COR-L47 (cell line): ENCODE measurements at regions not wholly inside any gene's neighbourhood (a gene's known extent, or its start where the extent isn't known, plus 50 kb on each side); places are given as distances from the start of the nearest gene placed in this dataset.

Experiments
- DNase-seq: peaks from one replicate; lab custom pipeline; 2025; lab: John Stamatoyannopoulos, UW

DNA sequence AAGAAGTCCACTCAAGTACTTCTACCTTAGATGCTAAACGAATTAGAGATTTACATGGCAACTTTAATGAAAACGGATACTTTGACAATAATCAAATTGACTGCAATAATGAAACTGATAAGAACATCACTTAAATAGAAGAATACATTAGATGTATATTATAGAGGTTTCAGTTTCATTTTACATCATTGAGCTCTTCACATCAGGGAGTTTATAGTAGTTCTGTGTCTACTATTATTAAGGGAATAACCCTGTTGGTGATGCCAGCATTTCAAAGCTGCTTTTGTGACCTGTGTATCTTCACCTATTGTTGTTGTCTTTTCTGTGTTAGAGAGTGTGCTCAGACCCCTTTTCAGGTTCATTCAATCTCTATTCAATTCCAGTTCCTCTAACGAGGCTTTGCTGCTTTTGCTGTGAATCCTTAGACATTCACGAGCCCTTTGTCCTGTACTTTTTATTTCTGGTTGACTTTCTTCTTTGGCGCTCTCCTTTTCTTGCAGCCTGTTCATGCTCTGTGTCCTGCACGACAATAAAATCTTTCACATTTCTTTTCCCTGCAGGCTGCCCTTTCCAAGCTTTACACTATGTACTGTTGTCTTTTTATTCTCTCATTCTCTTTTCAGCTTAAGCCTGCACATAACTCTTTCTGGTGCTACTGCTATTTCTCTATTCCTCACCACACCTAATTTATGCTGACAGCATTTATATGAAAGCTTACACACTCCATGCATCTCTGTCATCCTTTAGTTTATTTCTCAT, 232.1 kb downstream of the CPE start:
- DNase-seq, result no peak

DNA sequence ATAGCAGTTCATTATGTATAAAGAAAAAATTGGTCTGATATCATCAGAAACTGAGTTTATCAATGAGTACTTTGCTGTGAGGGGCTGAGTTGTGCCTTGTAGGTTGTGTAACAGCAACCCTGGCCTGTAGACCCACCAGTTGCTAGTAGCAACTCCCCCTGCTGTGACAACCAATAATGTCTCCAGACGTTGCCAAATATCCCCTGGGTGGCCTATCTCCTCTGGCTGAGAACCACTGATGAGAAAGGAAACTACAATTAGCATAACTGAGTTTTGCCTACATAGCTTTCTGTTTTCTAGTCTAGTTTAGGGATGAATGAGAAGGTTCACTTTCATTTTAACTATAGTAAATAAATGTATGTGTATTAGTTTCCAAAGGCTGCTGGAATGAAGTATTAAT, 234.1 kb downstream of the CPE start:
- peak; percentile 74 for DNase-seq

GRCh38 chr4:165613581-165613980, 234.8 kb downstream of the CPE start:
- no peak for DNase-seq

GRCh38 chr4:165620913-165621312, 242.1 kb downstream of the CPE start:
- DNase-seq, result no peak

- DNase-seq, result no peak
These were observed 243.2 kb downstream of the CPE start for GRCh38 chr4:165621983-165622382.

DNA sequence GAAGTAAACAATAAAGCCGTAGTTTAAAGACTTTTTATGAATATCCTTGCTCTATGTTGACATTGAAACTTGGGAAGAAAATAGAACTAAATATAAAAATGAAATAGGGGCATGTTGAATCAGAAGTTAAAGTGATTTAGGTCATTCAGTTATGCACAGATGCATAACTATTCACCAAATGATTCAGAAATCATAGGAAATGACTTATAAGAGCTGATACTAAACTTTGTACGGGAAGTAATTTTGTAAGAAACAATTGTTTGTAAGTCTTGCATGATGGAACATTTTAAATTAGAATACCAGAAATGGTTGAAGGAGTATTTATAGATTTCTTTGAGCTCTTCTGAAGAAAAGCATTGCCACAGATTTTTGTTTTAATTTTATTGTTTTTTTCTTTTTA, 246.5 kb downstream of the CPE start:
- no peak for DNase-seq

- DNase-seq, result no peak
These were observed 246.7 kb upstream of the TLL1 start for GRCh38 chr4:165626316-165626715.

DNA sequence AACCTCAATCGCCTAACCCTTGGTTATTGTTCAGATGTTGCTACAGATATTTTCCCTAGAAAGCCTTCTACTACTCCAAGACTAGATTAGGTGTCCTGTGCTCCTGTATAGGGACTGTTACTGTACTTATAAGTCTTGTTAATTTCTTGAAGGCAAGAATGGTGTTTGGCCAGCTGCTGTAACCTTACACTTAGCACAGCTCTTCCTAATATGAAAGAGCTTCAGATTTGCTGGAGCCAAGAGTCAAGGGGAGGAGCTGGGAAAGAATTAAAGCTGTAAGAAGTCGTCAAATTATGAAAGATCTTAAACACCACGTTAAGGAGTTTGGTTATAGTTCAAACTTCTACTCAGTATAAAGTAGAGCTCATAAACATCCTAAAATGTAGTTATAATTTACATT, 245.9 kb upstream of the TLL1 start:
- DNase-seq, result no peak

DNA sequence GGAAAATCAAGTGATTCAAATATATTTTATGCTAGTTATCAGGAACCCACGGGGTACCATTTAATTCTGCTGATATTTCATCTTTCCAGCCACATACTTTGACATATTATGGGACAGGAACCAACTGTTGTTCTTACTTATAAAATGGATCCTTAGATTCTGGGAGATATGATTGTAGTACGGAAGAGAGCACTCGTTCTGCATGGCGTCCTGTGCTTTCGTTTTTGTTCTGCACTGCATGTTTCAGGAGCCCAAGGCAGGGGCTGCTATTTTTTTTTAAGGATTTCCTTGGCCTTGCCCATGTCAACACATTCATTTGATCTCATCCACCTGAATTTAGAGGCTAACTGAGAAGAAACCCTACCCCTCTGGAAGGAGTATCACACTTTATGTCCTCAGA, 245.5 kb upstream of the TLL1 start:
- no peak for DNase-seq

DNA sequence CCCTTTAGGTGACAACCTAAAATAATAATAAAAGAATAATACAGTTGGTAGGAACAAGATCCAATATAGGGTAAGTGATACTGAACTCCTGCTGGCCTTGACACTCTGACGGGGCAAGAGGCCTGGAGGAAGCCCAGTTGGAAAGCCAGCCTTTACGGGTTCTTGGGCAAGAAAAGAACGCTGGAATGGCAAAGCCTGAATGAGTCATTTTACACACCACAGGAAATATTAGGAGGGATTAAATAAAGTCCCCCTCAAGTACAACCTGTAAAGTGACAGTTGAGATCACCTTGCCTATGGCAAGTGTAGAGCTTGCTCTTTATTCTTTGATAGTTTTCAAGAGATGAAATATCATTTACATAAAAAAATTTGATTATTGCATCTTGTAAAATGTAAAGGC, 244.5 kb upstream of the TLL1 start:
- DNase-seq, result no peak

DNA sequence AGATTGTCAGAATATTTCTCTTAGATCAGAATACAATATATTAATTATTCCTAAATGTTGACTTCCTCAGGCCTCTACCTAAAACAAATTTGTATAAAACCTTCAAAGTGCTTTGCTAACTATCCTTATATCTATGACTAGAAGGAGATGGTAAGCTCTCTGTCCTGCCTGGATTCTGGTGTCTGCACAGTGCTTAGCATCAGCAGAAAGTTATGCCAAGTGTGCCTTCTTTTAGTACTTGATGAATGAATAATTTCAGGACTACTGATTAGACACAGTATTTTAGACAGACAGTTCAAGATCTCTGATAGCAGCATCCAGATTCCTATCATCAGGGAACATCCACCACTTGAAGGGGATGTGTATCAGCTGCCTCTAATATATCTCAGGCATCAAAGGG, 242.4 kb upstream of the TLL1 start:
- no peak for DNase-seq

DNA sequence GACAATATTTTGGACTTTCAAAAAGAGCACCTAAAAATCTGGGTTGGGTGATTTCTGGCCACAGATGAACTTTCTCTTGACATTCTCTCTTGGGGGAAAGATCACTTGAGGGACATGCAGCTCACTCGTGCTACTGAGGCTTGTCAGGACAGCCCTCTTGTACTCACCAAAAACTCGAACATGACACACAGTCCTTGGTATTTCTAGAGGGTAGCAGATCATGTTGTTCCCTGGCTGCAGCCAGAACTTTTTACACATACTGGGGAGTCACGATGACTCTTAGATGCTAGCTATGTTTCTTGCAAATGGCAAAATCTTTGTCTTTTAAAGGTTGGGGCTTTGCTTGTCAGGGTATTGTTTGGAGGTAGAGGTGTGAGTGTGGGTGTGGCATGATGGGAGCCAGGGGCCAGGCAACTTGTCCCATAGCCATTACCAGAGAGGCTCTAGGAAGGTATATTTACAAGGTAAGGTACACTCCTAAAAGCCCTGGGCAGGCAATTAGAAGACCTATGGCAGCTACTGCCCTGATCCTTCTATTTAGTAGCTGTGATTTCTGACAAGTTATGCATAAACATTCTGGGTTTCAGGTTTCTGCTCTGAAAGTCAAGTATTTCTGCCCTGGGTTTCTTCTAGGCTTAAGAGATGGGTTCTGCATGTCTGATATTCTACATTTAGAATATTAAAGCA, 241.7 kb upstream of the TLL1 start:
- no peak for DNase-seq

DNA sequence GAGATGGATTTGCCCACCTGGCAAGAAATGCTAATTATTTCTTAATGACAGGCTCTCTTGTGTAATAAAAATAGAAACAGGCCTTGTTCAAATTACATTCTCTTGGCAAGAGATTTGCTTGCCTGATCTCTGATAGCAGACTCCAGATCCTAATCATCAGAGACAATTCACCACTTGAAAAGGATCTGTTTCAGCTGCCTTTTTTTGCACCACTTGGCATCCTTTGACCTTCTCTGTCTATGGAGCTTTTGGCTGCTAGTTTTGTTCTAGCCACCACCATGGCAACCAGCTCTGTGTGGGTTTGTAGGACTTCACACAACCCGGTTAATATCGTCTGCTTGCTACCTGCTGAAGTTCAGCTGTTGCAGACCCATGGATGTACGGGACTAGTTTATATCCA, 241.1 kb upstream of the TLL1 start:
- peak; percentile 94 for DNase-seq

DNA sequence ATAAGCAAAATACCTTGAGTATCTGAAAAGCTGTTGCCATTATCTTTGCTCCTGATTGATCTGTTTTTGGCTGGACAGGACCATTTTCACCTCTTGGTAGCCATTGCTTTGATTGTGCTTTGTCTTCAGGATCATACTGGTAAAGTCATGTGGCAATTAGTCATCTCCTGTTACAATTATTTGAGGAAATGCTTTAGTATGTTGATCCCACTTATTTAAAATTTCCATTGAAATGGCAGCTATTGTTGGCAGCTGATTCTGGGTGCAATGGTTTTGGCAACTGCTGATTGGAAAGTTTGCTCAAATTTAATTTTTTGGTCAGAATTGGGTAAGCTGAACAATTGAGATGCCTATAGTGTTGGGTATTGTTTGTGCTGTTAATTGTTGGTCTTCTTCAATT, 238.3 kb upstream of the TLL1 start:
- DNase-seq, result no peak

GRCh38 chr4:165635381-165635780, 237.7 kb upstream of the TLL1 start:
- DNase-seq, result no peak

- DNase-seq, result no peak
These were observed 237.1 kb upstream of the TLL1 start for GRCh38 chr4:165635951-165636350.

GRCh38 chr4:165651901-165652300, 221.1 kb upstream of the TLL1 start:
- DNase-seq, result no peak

GRCh38 chr4:165654556-165654955, 218.5 kb upstream of the TLL1 start:
- DNase-seq, result no peak

DNA sequence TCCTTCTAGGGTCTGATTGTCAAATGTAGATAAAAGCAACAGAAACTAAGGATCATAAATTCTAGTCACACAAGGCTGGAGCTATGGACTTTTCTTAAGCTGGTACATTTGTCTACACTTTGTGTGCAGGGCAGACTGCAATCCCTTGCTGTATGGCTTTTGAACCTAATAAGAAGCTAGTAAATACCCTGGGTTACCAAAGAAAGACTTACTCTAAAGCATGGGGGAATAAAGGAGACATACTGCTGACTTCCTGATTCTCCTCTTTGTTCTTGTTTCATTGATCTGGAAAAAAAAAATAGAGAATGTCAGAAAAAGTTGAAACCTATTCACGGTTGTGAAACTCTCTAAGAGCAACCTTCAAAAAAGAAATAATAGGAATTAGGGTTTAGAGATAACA, 216.6 kb upstream of the TLL1 start:
- DNase-seq, result no peak

DNA sequence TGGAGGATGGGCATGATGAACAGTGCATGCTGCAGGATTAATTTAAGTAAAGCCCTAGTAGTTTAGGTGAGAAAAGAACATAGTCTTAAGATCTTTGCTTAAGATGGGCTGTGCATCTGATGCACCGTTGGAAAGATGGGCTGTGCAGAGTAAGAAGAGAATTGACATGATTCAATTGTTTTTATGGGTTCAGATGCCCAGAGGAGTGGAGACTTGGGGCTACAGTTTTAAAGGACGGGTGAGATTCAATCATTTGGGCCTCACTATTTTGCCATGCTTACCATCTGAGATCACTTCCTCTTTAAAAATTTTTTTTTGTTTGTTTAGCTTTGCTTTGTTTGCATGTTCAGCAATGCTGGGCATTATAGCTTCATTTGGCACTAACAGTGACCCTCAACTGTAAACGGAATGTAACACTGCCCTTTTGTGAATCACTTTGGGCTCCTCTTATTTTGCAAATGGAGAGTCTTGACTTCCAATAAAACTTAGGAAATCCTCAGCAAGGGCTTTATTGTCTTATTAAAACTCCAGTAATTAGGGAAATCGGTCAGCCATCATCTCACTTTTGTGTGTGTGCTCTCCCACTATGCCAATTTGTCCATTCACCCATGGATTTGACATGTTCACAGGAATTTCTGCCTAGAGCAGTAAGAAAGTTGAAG, 216.1 kb upstream of the TLL1 start:
- no peak for DNase-seq

- no peak for DNase-seq
These were observed 210.7 kb upstream of the TLL1 start for GRCh38 chr4:165662341-165662740.

DNA sequence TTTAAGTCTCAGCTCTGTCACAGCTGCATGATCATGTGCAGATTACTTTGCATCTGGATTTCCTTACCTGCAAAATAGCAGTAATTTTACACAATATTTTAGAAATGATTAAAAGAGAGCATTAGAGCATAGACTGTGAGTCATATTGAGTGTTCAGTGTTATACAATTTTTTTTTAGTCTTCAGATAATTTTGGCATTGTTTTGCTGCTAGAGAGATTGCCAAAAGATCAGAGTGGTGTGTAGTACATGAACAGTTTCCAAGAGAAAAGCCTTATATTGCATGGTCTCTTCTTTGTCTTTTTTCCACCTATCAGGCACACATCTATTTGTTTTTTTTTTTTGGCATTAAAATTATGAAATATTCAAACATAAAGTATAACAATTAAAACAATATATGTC, 209.6 kb upstream of the TLL1 start:
- DNase-seq, result no peak

DNA sequence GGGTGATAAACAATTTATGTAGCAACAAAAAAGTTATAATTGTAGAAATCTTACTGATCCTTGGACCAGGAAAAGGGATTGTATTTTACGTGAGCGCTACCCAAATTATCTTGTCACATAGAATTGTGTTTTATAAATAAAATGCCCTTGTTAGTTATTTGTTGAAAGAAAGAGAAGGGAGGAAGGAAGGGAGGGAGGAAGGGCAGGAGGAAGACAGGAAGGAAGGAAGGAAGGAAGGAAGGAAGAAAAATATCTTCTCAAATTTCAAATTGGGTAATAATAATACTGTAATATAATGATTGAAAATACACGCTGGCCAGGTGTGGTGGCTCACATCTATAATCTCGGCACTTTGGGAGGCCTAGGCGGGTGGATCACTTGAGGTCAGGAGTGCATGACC, 206.2 kb upstream of the TLL1 start:
- DNase-seq, result no peak
